ENCODE measurements at regions not wholly inside any gene's neighbourhood (a gene's known extent, or its start where the extent isn't known, plus 50 kb on each side); places are given as distances from the start of the nearest gene placed in this dataset.
"Not testable (repeated sequence)": the region's sequence is repeated elsewhere in the genome, so short reads cannot be mapped to it uniquely, and the experiment has no call there.

GRCh38 chr1:224004552-224005315 is 109.2 kb upstream of the FBXO28 start:
- intact Hi-C loops (cut with micrococcal nuclease) = loop anchor here (5.0 kb wide), 1 partner anchor 192 kb away; no protein-coding TSS in a partner anchor
- H3K36me3 Mint-ChIP-seq = not testable (repeated sequence)

GRCh38 chr1:224003896-224004295 is 110.0 kb upstream of the FBXO28 start:
- H3K27ac ChIP-seq (ENCODE audit: low read length); ATAC-seq; H3K4me3 ChIP-seq (ENCODE audit: low read length); H3K36me3 Mint-ChIP-seq; H3K9me3 ChIP-seq (ENCODE audit: control insufficient read depth, insufficient read depth, low read length); H3K27me3 ChIP-seq (ENCODE audit: control insufficient read depth, insufficient read depth, low read length); H3K4me3 Mint-ChIP-seq; H3K4me1 ChIP-seq (ENCODE audit: control insufficient read depth, insufficient read depth, low read length); H3K27me3 Mint-ChIP-seq (ENCODE audit: low read depth in 2 of 2); H3K36me3 ChIP-seq (ENCODE audit: control insufficient read depth, insufficient read depth, low read length); DNase-seq; H3K9me3 Mint-ChIP-seq: not testable (repeated sequence)
- H3K27ac Mint-ChIP-seq = peak overlapping the region; percentile 27 to 72
- H3K4me1 Mint-ChIP-seq = peaks cover 9 to 10% of the 10 kb centered on the region in 2 donors
- no CpG with 5 or more reads among the region's 1 CpG for WGBS (ENCODE audit: insufficient coverage)
- intact Hi-C loops (cut with micrococcal nuclease) = loop anchor here (5.0 kb wide), 1 partner anchor 192 kb away; no protein-coding TSS in a partner anchor

More at GRCh38 chr1:224004552-224005315, 109.2 kb upstream of the FBXO28 start:
- H3K27ac ChIP-seq (ENCODE audit: low read length); H3K27me3 ChIP-seq (ENCODE audit: control insufficient read depth, insufficient read depth, low read length); H3K4me1 Mint-ChIP-seq; H3K27me3 Mint-ChIP-seq (ENCODE audit: low read depth in 2 of 2); H3K4me1 ChIP-seq (ENCODE audit: control insufficient read depth, insufficient read depth, low read length); H3K9me3 Mint-ChIP-seq; H3K4me3 Mint-ChIP-seq; H3K4me3 ChIP-seq (ENCODE audit: low read length); H3K9me3 ChIP-seq (ENCODE audit: control insufficient read depth, insufficient read depth, low read length); H3K36me3 ChIP-seq (ENCODE audit: control insufficient read depth, insufficient read depth, low read length): not testable (repeated sequence)
- H3K27ac Mint-ChIP-seq = peak overlapping the region; percentile 27 to 72
- TF ChIP-seq CTCF (IDR thresholded peaks at IDR 0.05) = peak; percentile 41
- DNase-seq (peak; percentile 20 to 80), ATAC-seq (peak in 2 of 3 donors; percentile 52 to 54)
- 73% methylated on average over 3 of the region's 4 CpGs for WGBS (ENCODE audit: insufficient coverage)

- H3K4me3 Mint-ChIP-seq; H3K27ac ChIP-seq (ENCODE audit: low read length); H3K36me3 Mint-ChIP-seq; H3K27me3 ChIP-seq (ENCODE audit: control insufficient read depth, insufficient read depth, low read length); H3K27me3 Mint-ChIP-seq (ENCODE audit: low read depth in 2 of 2); H3K36me3 ChIP-seq (ENCODE audit: control insufficient read depth, insufficient read depth, low read length); H3K4me1 ChIP-seq (ENCODE audit: control insufficient read depth, insufficient read depth, low read length); H3K9me3 Mint-ChIP-seq; ATAC-seq; H3K27ac Mint-ChIP-seq; DNase-seq; H3K4me3 ChIP-seq (ENCODE audit: low read length); H3K9me3 ChIP-seq (ENCODE audit: control insufficient read depth, insufficient read depth, low read length): not testable (repeated sequence)
- intact Hi-C loops (cut with micrococcal nuclease) = loop anchor here (5.0 kb wide), 1 partner anchor 189 kb away; no protein-coding TSS in a partner anchor
- no CpG with 5 or more reads among the region's 2 CpGs for WGBS (ENCODE audit: insufficient coverage)
- H3K4me1 Mint-ChIP-seq = peaks cover 13 to 15% of the 10 kb centered on the region in 2 donors
Observed at GRCh38 chr1:224001757-224002156, 112.2 kb upstream of the FBXO28 start.

DNA sequence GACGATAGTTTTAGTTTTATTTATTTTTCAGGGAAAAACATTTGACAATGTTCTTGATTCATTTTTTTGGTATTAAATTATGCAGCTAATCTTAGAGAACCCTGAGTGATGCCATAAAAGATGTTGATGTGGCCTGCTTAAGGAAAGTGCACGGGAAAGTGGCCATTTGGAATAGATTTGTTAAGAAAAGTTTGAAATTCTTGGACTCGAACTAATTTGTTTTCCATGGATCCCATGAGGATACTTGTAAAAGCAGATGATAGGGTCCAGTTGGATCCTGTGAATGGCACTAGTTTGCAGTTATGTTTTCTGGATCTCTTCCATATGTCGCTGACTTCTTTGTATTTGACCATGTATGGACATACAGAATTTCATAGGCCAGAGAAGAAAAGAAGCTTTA is 114.2 kb upstream of the FBXO28 start:
- not testable (repeated sequence) for H3K36me3 ChIP-seq (ENCODE audit: control insufficient read depth, insufficient read depth, low read length); H3K36me3 Mint-ChIP-seq; H3K9me3 Mint-ChIP-seq; H3K27ac Mint-ChIP-seq; H3K27me3 ChIP-seq (ENCODE audit: control insufficient read depth, insufficient read depth, low read length); ATAC-seq; DNase-seq; H3K27ac ChIP-seq (ENCODE audit: low read length); H3K9me3 ChIP-seq (ENCODE audit: control insufficient read depth, insufficient read depth, low read length); H3K27me3 Mint-ChIP-seq (ENCODE audit: low read depth in 2 of 2); H3K4me3 Mint-ChIP-seq; H3K4me3 ChIP-seq (ENCODE audit: low read length); H3K4me1 ChIP-seq (ENCODE audit: control insufficient read depth, insufficient read depth, low read length)
- 93% methylated on average over 3 of the region's 4 CpGs for WGBS (ENCODE audit: insufficient coverage)
- intact Hi-C loops (cut with micrococcal nuclease) = loop anchor here (5.0 to 10.0 kb wide), 2 partner anchors 187 to 355 kb away; partner anchors contain the start of gene CNIH4
- peaks cover 13 to 14% of the 10 kb centered on the region in 2 donors for H3K4me1 Mint-ChIP-seq

GRCh38 chr1:223998676-223999455 is 115.0 kb upstream of the FBXO28 start:
- 64% methylated on average over 2 of the region's 4 CpGs for WGBS (ENCODE audit: insufficient coverage)
- DNase-seq = not testable (repeated sequence)
- intact Hi-C loops (cut with micrococcal nuclease) = loop anchor here (10.0 kb wide), 1 partner anchor 356 kb away; the partner anchor contains the start of gene CNIH4

GRCh38 chr1:223996376-223996775 is 117.5 kb upstream of the FBXO28 start:
- H3K27me3 ChIP-seq (ENCODE audit: control insufficient read depth, insufficient read depth, low read length); H3K27ac ChIP-seq (ENCODE audit: low read length); H3K9me3 Mint-ChIP-seq; H3K27me3 Mint-ChIP-seq (ENCODE audit: low read depth in 2 of 2); H3K36me3 ChIP-seq (ENCODE audit: control insufficient read depth, insufficient read depth, low read length); H3K27ac Mint-ChIP-seq; ATAC-seq; H3K4me3 Mint-ChIP-seq; H3K36me3 Mint-ChIP-seq; H3K9me3 ChIP-seq (ENCODE audit: control insufficient read depth, insufficient read depth, low read length); DNase-seq; H3K4me3 ChIP-seq (ENCODE audit: low read length): not testable (repeated sequence)
- intact Hi-C loops (cut with micrococcal nuclease) = loop anchor here (10.0 kb wide), 1 partner anchor 358 kb away; the partner anchor contains the start of gene CNIH4
- no CpG with 5 or more reads among the region's 2 CpGs for WGBS (ENCODE audit: insufficient coverage)
- peaks cover 13% of the 10 kb centered on the region for H3K4me1 ChIP-seq (ENCODE audit: control insufficient read depth, insufficient read depth, low read length)
- peaks cover 7 to 12% of the 10 kb centered on the region in 2 donors for H3K4me1 Mint-ChIP-seq

More at GRCh38 chr1:223998676-223999455, 115.0 kb upstream of the FBXO28 start:
- H3K27ac Mint-ChIP-seq = peak overlapping the region in 1 of 2 donors; percentile 63
- not testable (repeated sequence) for H3K9me3 Mint-ChIP-seq; H3K27me3 ChIP-seq (ENCODE audit: control insufficient read depth, insufficient read depth, low read length); H3K9me3 ChIP-seq (ENCODE audit: control insufficient read depth, insufficient read depth, low read length); ATAC-seq; H3K27me3 Mint-ChIP-seq (ENCODE audit: low read depth in 2 of 2); H3K36me3 Mint-ChIP-seq; H3K4me3 ChIP-seq (ENCODE audit: low read length); H3K27ac ChIP-seq (ENCODE audit: low read length); H3K36me3 ChIP-seq (ENCODE audit: control insufficient read depth, insufficient read depth, low read length); H3K4me1 Mint-ChIP-seq; H3K4me3 Mint-ChIP-seq; H3K4me1 ChIP-seq (ENCODE audit: control insufficient read depth, insufficient read depth, low read length)
